GM19438 (cell line): ENCODE measurements at regions not wholly inside any gene's neighbourhood (a gene's known extent, or its start where the extent isn't known, plus 50 kb on each side); places are given as distances from the start of the nearest gene placed in this dataset.

Source experiments
- ATAC-seq: cut with Tn5 transposase; IDR thresholded peaks from one replicate; pipeline ENCODE4 v1.9.1; 2021; ENCODE audit warnings: low read depth; ENCODE audit not compliant: unreplicated experiment

GRCh38 chr3:75983609-75984290 lies 198.4 kb upstream of the ZNF717 start:
- ATAC-seq: no peak

- ATAC-seq: no peak
Measured at GRCh38 chr3:75985432-75985831, 200.1 kb upstream of the ZNF717 start.

GRCh38 chr3:76010252-76010651 lies 224.9 kb upstream of the ZNF717 start:
- ATAC-seq: no peak

GRCh38 chr3:76011121-76011520 lies 225.8 kb upstream of the ZNF717 start:
- no peak for ATAC-seq

GRCh38 chr3:76015496-76015895 lies 230.1 kb upstream of the ZNF717 start:
- no peak for ATAC-seq

- ATAC-seq: no peak
Measured at GRCh38 chr3:76016111-76016510, 230.8 kb upstream of the ZNF717 start.

GRCh38 chr3:76016769-76017439 lies 231.6 kb upstream of the ZNF717 start:
- ATAC-seq: no peak

GRCh38 chr3:76021376-76021775 lies 236.0 kb upstream of the ZNF717 start:
- no peak for ATAC-seq

- no peak for ATAC-seq
Measured at GRCh38 chr3:76024640-76025039, 239.3 kb upstream of the ZNF717 start.

GRCh38 chr3:76025561-76025960 lies 240.2 kb upstream of the ZNF717 start:
- ATAC-seq: no peak

GRCh38 chr3:76026379-76026778 lies 241.0 kb upstream of the ZNF717 start:
- ATAC-seq: no peak

- no peak for ATAC-seq
Measured at GRCh38 chr3:76028774-76029173, 243.4 kb upstream of the ZNF717 start.

- no peak for ATAC-seq
Measured at GRCh38 chr3:76034649-76035048, 249.3 kb upstream of the ZNF717 start.

GRCh38 chr3:76035117-76035516 lies 249.8 kb upstream of the ZNF717 start:
- ATAC-seq: no peak

- no peak for ATAC-seq
Measured at GRCh38 chr3:76038949-76039348, 253.6 kb upstream of the ZNF717 start.

GRCh38 chr3:76039431-76039830 lies 254.1 kb upstream of the ZNF717 start:
- ATAC-seq: no peak

GRCh38 chr3:76040946-76041345 lies 255.6 kb upstream of the ZNF717 start:
- ATAC-seq: no peak

- no peak for ATAC-seq
Measured at GRCh38 chr3:76043746-76044145, 258.4 kb upstream of the ZNF717 start.

- ATAC-seq: no peak
Measured at GRCh38 chr3:76044601-76045600, 259.6 kb upstream of the ZNF717 start.

GRCh38 chr3:76047368-76047767 lies 262.0 kb upstream of the ZNF717 start:
- ATAC-seq: no peak

GRCh38 chr3:76049776-76050175 lies 264.4 kb upstream of the ZNF717 start:
- no peak for ATAC-seq
